Stomach (tissue), 8 donors: ENCODE measurements at regions not wholly inside any gene's neighbourhood (a gene's known extent, or its start where the extent isn't known, plus 50 kb on each side); places are given as distances from the start of the nearest gene placed in this dataset.
A peak's percentile ranks its signal among the peaks of the same experiment; 100 is the strongest.

Source experiments
- DNase-seq, 2 donors: peaks; one replicate each; pipeline versions ENCODE4 v3.0.0 to v3.0.0-alpha.2; 2013 to 2019
- H3K27ac ChIP-seq, 5 donors: fragments of 200-600 bp in 4 of 5; sonication (generic) in 4 of 5; one replicate each; pipeline ENCODE4 v1.5.1; 2013 to 2019; ENCODE audit warnings: mild to moderate bottlenecking in 1 of 5, moderate library complexity in 1 of 5
- H3K27me3 ChIP-seq, 3 donors: fragments of 200-600 bp; sonication (generic); one replicate each; pipeline ENCODE4 v1.5.1; 2017 to 2019; ENCODE audit warnings: mixed run types in 1 of 3
- H3K36me3 ChIP-seq, 4 donors: fragments of 200-600 bp; sonication (generic); 1 replicate in 3 of 4; 2 replicates in 1 of 4; pipeline ENCODE4 v1.5.1; 2016 to 2019
- H3K4me1 ChIP-seq, 4 donors: fragments of 200-600 bp; sonication (generic); one replicate each; pipeline ENCODE4 v1.5.1; 2016 to 2019
- H3K4me3 ChIP-seq, 4 donors: fragments of 200-600 bp; sonication (generic) in 3 of 4; one replicate each; pipeline ENCODE4 v1.5.1; 2016 to 2019; ENCODE audit warnings: mild to moderate bottlenecking in 1 of 4
- H3K9me3 ChIP-seq, 4 donors: fragments of 200-600 bp; sonication (generic); one replicate each; pipeline ENCODE4 v1.5.1; 2016 to 2019
- EP300 ChIP-seq: sonication (generic); formaldehyde crosslinking; IDR thresholded peaks from one replicate; pipeline ENCODE4 v1.6.1; 2017; ENCODE audit warnings: antibody characterized with exemption
- POLR2A ChIP-seq, 4 donors: fragments of 450-650 bp; IDR thresholded peaks; one replicate each; pipeline ENCODE4 v1.6.1; 2016; ENCODE audit warnings: antibody characterized with exemption in 4 of 4, control low read depth in 2 of 4, mild to moderate bottlenecking in 1 of 4, moderate library complexity in 1 of 4
- POLR2AphosphoS5 ChIP-seq, 3 donors: sonication (generic); formaldehyde crosslinking; IDR thresholded peaks; one replicate each; pipeline ENCODE4 v1.6.1; 2016; ENCODE audit warnings: antibody characterized with exemption in 3 of 3
- WGBS, 5 donors: extraction: QIAGEN DNeasy Blood & Tissue Kit in 3 of 5; methylation state at CpG; one replicate each; pipeline versions ENCODE4 v1.1.5 to v1.1.7; 2013 to 2018; 5-methylcytosine and 5-hydroxymethylcytosine counted together
- intact Hi-C: fragments of 100-400 bp; cut with DNase I; formaldehyde crosslinking; loops from one replicate; pipeline ENCODE4 v1.15.1; 2023; ENCODE audit warnings: low total_unique reads
- TF ChIP-seq, protein P1 (sequence below), 7 experiments: fragments of 450-650 bp in 4 of 7; fragments of 200-600 bp in 3 of 7; sonication (generic) in 3 of 7; IDR thresholded peaks; one replicate each; pipeline ENCODE4 v1.5.1; 2016 to 2019; ENCODE audit warnings: antibody characterized with exemption in 7 of 7, control low read depth in 2 of 7, mild to moderate bottlenecking in 1 of 7
- donor health status: healthy with polysubstance abuse.
- donor health status: Bipolar disorder and iron deficiency.
- donor health status: healthy.

DNA sequence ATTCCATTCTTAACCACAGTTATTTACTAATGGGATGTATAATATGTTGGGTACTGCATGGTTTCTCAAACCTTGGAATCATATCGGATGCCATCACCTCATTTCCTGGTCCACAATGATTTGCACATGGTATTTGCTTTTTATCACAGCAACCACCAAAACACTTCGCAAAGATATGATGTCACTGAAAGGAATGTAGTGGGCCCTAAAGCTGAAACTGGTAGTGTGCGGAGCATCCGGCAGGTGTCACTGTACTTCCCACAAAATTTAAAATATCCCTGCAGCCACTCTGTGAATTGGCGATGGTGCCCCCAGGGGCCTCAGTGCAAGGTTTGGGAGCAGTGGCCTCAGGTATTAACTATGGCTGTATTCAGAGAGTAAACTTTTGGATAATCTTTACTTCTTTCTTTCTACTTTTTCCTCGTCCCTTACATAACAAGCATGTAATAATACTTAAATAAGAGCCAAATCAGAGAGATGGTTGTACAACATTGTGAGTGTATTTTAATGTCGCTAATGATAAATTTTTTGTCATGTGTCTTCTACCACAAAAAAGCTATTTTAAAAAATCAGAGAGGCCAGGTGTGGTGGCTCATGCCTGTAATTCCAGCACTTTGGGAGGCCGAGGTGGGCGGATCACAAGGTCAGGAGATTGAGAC, 66.2 kb downstream of the FAM241B start:
- peak in 1 of 2 donors; percentile 67 for DNase-seq
- no peak overlapping the region for H3K27ac ChIP-seq
- H3K27me3 ChIP-seq = no peaks in the 10 kb centered on the region
- H3K36me3 ChIP-seq = no peaks in the 10 kb centered on the region
- no peaks in the 10 kb centered on the region for H3K9me3 ChIP-seq
- no peaks in the 10 kb centered on the region for H3K4me1 ChIP-seq
- WGBS, 5 donors = 58 to 70% (median 62%) methylated on average over 9 of the region's 9 CpGs
- intact Hi-C loops = no loop called here
- TF ChIP-seq POLR2AphosphoS5 (IDR thresholded peaks at IDR 0.05) (peak in 1 of 3 donors; percentile 21), EP300 (no peak), POLR2A (IDR thresholded peaks at IDR 0.05) (no peak)
- TF ChIP-seq, protein P1, sequence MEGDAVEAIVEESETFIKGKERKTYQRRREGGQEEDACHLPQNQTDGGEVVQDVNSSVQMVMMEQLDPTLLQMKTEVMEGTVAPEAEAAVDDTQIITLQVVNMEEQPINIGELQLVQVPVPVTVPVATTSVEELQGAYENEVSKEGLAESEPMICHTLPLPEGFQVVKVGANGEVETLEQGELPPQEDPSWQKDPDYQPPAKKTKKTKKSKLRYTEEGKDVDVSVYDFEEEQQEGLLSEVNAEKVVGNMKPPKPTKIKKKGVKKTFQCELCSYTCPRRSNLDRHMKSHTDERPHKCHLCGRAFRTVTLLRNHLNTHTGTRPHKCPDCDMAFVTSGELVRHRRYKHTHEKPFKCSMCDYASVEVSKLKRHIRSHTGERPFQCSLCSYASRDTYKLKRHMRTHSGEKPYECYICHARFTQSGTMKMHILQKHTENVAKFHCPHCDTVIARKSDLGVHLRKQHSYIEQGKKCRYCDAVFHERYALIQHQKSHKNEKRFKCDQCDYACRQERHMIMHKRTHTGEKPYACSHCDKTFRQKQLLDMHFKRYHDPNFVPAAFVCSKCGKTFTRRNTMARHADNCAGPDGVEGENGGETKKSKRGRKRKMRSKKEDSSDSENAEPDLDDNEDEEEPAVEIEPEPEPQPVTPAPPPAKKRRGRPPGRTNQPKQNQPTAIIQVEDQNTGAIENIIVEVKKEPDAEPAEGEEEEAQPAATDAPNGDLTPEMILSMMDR (IDR thresholded peaks at IDR 0.05) = peak in 4 of 7 experiments; percentile 20 to 44 (median 21)
- no peak overlapping the region for H3K4me3 ChIP-seq

DNA sequence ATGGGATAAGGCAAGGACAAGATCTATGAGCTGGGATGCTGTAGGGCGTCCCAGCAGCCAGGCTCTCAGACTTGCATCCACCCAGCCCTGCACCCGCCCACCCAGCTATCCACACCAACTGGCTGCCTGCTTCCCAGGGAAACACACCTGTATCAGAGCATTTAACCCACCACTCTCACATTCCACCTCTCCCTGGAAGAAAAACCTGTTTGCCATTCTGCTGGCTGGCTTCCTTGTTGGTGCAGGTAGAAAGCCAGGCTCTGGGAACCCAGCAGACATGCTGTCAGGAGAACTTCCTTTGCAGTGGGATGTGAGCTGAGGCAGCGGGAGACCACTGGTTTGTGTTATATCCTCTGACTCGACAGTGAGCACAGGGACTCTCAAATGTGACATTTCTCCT, 67.0 kb downstream of the FAM241B start:
- Histone ChIP-seq H3K9me3 (no peaks in the 10 kb centered on the region), H3K27ac (no peak overlapping the region), H3K4me3 (no peak overlapping the region), H3K4me1 (no peaks in the 10 kb centered on the region), H3K36me3 (no peaks in the 10 kb centered on the region), H3K27me3 (peaks cover 0 to 8% (median 0%) of the 10 kb centered on the region in 3 donors)
- no peak for DNase-seq
- WGBS, 5 donors = 56 to 63% (median 58%) methylated on average over 4 of the region's 4 CpGs
- intact Hi-C loops = no loop called here
- TF ChIP-seq, protein P1 (IDR thresholded peaks at IDR 0.05) = no peak
- no peak for TF ChIP-seq POLR2AphosphoS5 (IDR thresholded peaks at IDR 0.05)
- TF ChIP-seq POLR2A (IDR thresholded peaks at IDR 0.05) = no peak
- TF ChIP-seq EP300 = no peak

DNA sequence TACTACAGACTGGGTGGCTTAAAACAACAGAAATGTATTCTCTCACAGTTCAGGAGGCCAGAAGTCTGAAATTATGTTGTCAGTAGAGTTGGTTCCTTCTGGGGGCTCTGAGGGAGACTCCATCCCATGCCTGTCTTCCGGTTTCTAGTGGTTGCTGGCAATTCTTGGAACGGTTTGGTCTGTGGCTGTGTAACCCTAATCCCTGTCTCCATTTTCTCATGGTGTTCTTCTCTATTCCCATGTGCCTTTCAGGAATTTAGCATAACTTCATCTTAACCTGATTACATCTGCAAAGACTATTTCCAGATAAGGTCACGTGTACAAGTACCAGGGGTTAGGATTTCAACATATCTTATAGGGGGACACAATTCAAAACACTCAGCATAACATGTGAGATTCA, 73.2 kb downstream of the FAM241B start:
- 38 to 75% (median 57%) methylated on average over 3 of the region's 3 CpGs for WGBS, 5 donors
- no peak overlapping the region for H3K27ac ChIP-seq
- TF ChIP-seq EP300 (no peak), POLR2A (IDR thresholded peaks at IDR 0.05) (no peak), POLR2AphosphoS5 (IDR thresholded peaks at IDR 0.05) (no peak)
- TF ChIP-seq, protein P1 (IDR thresholded peaks at IDR 0.05) = no peak

DNA sequence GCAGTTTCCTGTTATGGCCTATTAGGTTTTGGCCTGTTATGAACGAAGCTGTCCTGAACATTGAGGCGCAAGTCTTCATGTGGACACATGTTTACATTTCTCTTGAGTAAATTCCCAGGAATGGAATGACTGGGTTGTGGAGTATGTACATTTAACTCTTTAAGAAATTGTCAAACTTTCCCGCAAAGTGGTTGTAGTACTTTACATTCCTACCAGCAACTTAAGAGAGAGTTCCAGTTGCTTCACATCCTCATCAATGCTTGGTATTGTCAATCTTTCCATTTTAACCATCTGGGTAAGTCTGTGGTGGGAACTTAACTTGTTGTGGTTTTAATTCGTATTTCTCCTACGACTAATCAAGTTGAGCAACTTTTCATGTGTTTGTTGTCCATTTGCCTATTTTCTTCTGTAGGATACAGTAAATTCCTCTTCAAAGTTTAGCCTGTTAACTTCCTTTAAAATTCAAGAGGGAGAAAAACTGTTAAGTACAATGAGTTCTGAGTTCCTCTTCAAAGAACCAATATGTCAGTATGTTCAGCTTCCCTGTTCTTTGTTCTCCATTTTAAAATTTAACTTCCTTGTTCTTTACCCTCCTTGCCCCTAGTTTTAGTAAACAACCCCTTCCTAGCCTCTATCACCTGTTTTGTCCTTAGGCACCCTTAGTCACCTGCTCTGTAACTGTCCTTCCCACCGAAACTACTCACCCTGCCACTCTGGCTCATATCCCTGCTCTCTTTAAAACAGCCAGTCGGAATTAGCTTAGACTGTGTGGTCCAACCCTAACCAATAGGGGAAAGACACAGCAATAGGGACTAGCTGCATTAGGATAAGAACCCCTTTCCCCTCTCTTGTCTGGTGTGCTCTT, 74.0 kb downstream of the FAM241B start:
- intact Hi-C loops = no loop called here
- no peak for DNase-seq
- Histone ChIP-seq H3K27ac (no peak overlapping the region), H3K36me3 (no peaks in the 10 kb centered on the region), H3K4me1 (no peaks in the 10 kb centered on the region), H3K4me3 (no peak overlapping the region), H3K9me3 (peaks cover 0 to 30% (median 19%) of the 10 kb centered on the region in 4 donors), H3K27me3 (peaks cover 0 to 26% (median 0%) of the 10 kb centered on the region in 3 donors)
- WGBS, 5 donors = 50 to 58% (median 55%) methylated on average over 7 of the region's 7 CpGs
- TF ChIP-seq POLR2A (IDR thresholded peaks at IDR 0.05) (no peak), POLR2AphosphoS5 (IDR thresholded peaks at IDR 0.05) (no peak), EP300 (no peak)
- TF ChIP-seq, protein P1 (IDR thresholded peaks at IDR 0.05) = no peak

More for the DNA sequence above, 73.2 kb downstream of the FAM241B start:
- no peak overlapping the region for H3K4me3 ChIP-seq
- no peak for DNase-seq
- H3K4me1 ChIP-seq = no peaks in the 10 kb centered on the region
- intact Hi-C loops = no loop called here
- no peaks in the 10 kb centered on the region for H3K36me3 ChIP-seq
- H3K9me3 ChIP-seq = peaks cover 0 to 25% (median 15%) of the 10 kb centered on the region in 4 donors
- H3K27me3 ChIP-seq = peaks cover 0 to 26% (median 0%) of the 10 kb centered on the region in 3 donors
